ENCODE measurements at regions not wholly inside any gene's neighbourhood (a gene's known extent, or its start where the extent isn't known, plus 50 kb on each side); places are given as distances from the start of the nearest gene placed in this dataset.
A peak's percentile ranks its signal among the peaks of the same experiment; 100 is the strongest.
"Not testable (repeated sequence)": the region's sequence is repeated elsewhere in the genome, so short reads cannot be mapped to it uniquely, and the experiment has no call there.

GRCh38 chr13:99729745-99730144 is 228.5 kb downstream of the TM9SF2 start:
- DNase-seq (ENCODE audit: insufficient read length, low spot score): no peak
- no peak for FAIRE-seq
- no peak for TF ChIP-seq POLR2A (IDR thresholded peaks at IDR 0.05; ENCODE audit: low read depth, low read length)

GRCh38 chr13:99727651-99728050 is 226.4 kb downstream of the TM9SF2 start:
- not testable (repeated sequence) for DNase-seq (ENCODE audit: insufficient read length, low spot score); FAIRE-seq

GRCh38 chr13:99726282-99726894 is 225.1 kb downstream of the TM9SF2 start:
- DNase-seq (ENCODE audit: insufficient read length, low spot score): no peak
- no peak for FAIRE-seq
- TF ChIP-seq POLR2A (IDR thresholded peaks at IDR 0.05; ENCODE audit: low read depth, low read length): no peak

- no peak for TF ChIP-seq POLR2A (IDR thresholded peaks at IDR 0.05; ENCODE audit: low read depth, low read length)
- peak; percentile 23 for FAIRE-seq
- DNase-seq (ENCODE audit: insufficient read length, low spot score): no peak
These were observed 224.4 kb downstream of the TM9SF2 start for GRCh38 chr13:99725644-99726043.

- no peak for DNase-seq (ENCODE audit: insufficient read length, low spot score)
- FAIRE-seq: peak; percentile 50
These were observed 223.6 kb downstream of the TM9SF2 start for GRCh38 chr13:99724633-99725517.

GRCh38 chr13:99723878-99724277 is 222.6 kb downstream of the TM9SF2 start:
- no peak for TF ChIP-seq POLR2A (IDR thresholded peaks at IDR 0.05; ENCODE audit: low read depth, low read length)
- FAIRE-seq: peak; percentile 57
- DNase-seq (ENCODE audit: insufficient read length, low spot score): no peak

More at GRCh38 chr13:99724633-99725517, 223.6 kb downstream of the TM9SF2 start:
- TF ChIP-seq POLR2A (IDR thresholded peaks at IDR 0.05; ENCODE audit: low read depth, low read length): no peak

- DNase-seq (ENCODE audit: insufficient read length, low spot score) (no peak), FAIRE-seq (peak; percentile 11)
- no peak for TF ChIP-seq POLR2A (IDR thresholded peaks at IDR 0.05; ENCODE audit: low read depth, low read length)
These were observed 221.7 kb downstream of the TM9SF2 start for GRCh38 chr13:99722931-99723330.

GRCh38 chr13:99722338-99722818 is 221.1 kb downstream of the TM9SF2 start:
- FAIRE-seq (no peak), DNase-seq (ENCODE audit: insufficient read length, low spot score) (no peak)
- no peak for TF ChIP-seq POLR2A (IDR thresholded peaks at IDR 0.05; ENCODE audit: low read depth, low read length)

- peak; percentile 44 for DNase-seq (ENCODE audit: insufficient read length, low spot score)
- no peak for TF ChIP-seq POLR2A (IDR thresholded peaks at IDR 0.05; ENCODE audit: low read depth, low read length)
- FAIRE-seq: peak; percentile 94
These were observed 220.5 kb downstream of the TM9SF2 start for GRCh38 chr13:99721606-99722337.

GRCh38 chr13:99717959-99718674 is 216.8 kb downstream of the TM9SF2 start:
- FAIRE-seq: peak; percentile 11
- no peak for TF ChIP-seq POLR2A (IDR thresholded peaks at IDR 0.05; ENCODE audit: low read depth, low read length)

GRCh38 chr13:99709134-99709533 is 207.9 kb downstream of the TM9SF2 start:
- peak; percentile 61 for FAIRE-seq
- TF ChIP-seq POLR2A (IDR thresholded peaks at IDR 0.05; ENCODE audit: low read depth, low read length): no peak
- DNase-seq (ENCODE audit: insufficient read length, low spot score): no peak

More at GRCh38 chr13:99717959-99718674, 216.8 kb downstream of the TM9SF2 start:
- DNase-seq (ENCODE audit: insufficient read length, low spot score): no peak

- FAIRE-seq (no peak), DNase-seq (ENCODE audit: insufficient read length, low spot score) (no peak)
- no peak for TF ChIP-seq POLR2A (IDR thresholded peaks at IDR 0.05; ENCODE audit: low read depth, low read length)
These were observed 203.1 kb downstream of the TM9SF2 start for GRCh38 chr13:99704390-99704789.

GRCh38 chr13:99703908-99704307 is 202.6 kb downstream of the TM9SF2 start:
- FAIRE-seq (no peak), DNase-seq (ENCODE audit: insufficient read length, low spot score) (no peak)
- no peak for TF ChIP-seq POLR2A (IDR thresholded peaks at IDR 0.05; ENCODE audit: low read depth, low read length)
